ENCODE measurements at regions not wholly inside any gene's neighbourhood (a gene's known extent, or its start where the extent isn't known, plus 50 kb on each side); places are given as distances from the start of the nearest gene placed in this dataset.
A peak's percentile ranks its signal among the peaks of the same experiment; 100 is the strongest.

- peak in 1 of 3 donors; percentile 45 for DNase-seq
- no peak overlapping the region for H3K27ac ChIP-seq (ENCODE audit: low read length)
- H3K9me3 ChIP-seq (ENCODE audit: control insufficient read depth, low read length), result no peaks in the 10 kb centered on the region
- no peak for ATAC-seq
- 59% methylated on average over 26 of the region's 26 CpGs for WGBS
- intact Hi-C loops (cut with DNase I), result loop anchor here in 2 of 4 donors (5.0 to 10.0 kb wide), 2 partner anchors 48 to 50 kb away; no protein-coding TSS in a partner anchor
- H3K4me3 ChIP-seq (ENCODE audit: low read length), result no peak overlapping the region
- peaks cover 28% of the 10 kb centered on the region for H3K4me1 ChIP-seq (ENCODE audit: control insufficient read depth, insufficient read depth, low read length)
- H3K27me3 ChIP-seq (ENCODE audit: control insufficient read depth, insufficient read depth), result no peaks in the 10 kb centered on the region
Measured at GRCh38 chr16:85174871-85175723, 62.8 kb upstream of the CIBAR2 start.

GRCh38 chr16:85175724-85176233 is 63.5 kb upstream of the CIBAR2 start:
- H3K4me1 ChIP-seq (ENCODE audit: control insufficient read depth, insufficient read depth, low read length), result peaks cover 25% of the 10 kb centered on the region
- H3K27me3 ChIP-seq (ENCODE audit: control insufficient read depth, insufficient read depth), result no peaks in the 10 kb centered on the region
- 78% methylated on average over 10 of the region's 10 CpGs for WGBS
- ATAC-seq (no peak), DNase-seq (peak in 1 of 3 donors; percentile 41)
- no peak overlapping the region for H3K27ac ChIP-seq (ENCODE audit: low read length)
- H3K4me3 ChIP-seq (ENCODE audit: low read length), result no peak overlapping the region
- intact Hi-C loops (cut with DNase I), result loop anchor here in 1 of 4 donors (10.0 kb wide), 1 partner anchor 51 kb away; no protein-coding TSS in a partner anchor
- no peaks in the 10 kb centered on the region for H3K9me3 ChIP-seq (ENCODE audit: control insufficient read depth, low read length)

- no peaks in the 10 kb centered on the region for H3K27me3 ChIP-seq (ENCODE audit: control insufficient read depth, insufficient read depth)
- WGBS, result 65% methylated on average over 26 of the region's 26 CpGs
Measured at GRCh38 chr16:85176541-85177447, 64.5 kb upstream of the CIBAR2 start.

GRCh38 chr16:85177448-85177846 is 65.2 kb upstream of the CIBAR2 start:
- ATAC-seq (no peak), DNase-seq (peak in 1 of 3 donors; percentile 17)
- Histone ChIP-seq H3K27me3 (ENCODE audit: control insufficient read depth, insufficient read depth) (no peaks in the 10 kb centered on the region), H3K27ac (ENCODE audit: low read length) (no peak overlapping the region), H3K9me3 (ENCODE audit: control insufficient read depth, low read length) (no peaks in the 10 kb centered on the region), H3K4me1 (ENCODE audit: control insufficient read depth, insufficient read depth, low read length) (peaks cover 19% of the 10 kb centered on the region), H3K4me3 (ENCODE audit: low read length) (no peak overlapping the region)
- intact Hi-C loops (cut with DNase I), result loop anchor here in 1 of 4 donors (10.0 kb wide), 1 partner anchor 53 kb away; no protein-coding TSS in a partner anchor
- 80% methylated on average over 10 of the region's 10 CpGs for WGBS

More at GRCh38 chr16:85176541-85177447, 64.5 kb upstream of the CIBAR2 start:
- DNase-seq (peak in 1 of 3 donors; percentile 51), ATAC-seq (no peak)
- intact Hi-C loops (cut with DNase I), result loop anchor here in 1 of 4 donors (10.0 kb wide), 1 partner anchor 52 kb away; no protein-coding TSS in a partner anchor
- Histone ChIP-seq H3K27ac (ENCODE audit: low read length) (no peak overlapping the region), H3K4me1 (ENCODE audit: control insufficient read depth, insufficient read depth, low read length) (peaks cover 19% of the 10 kb centered on the region), H3K9me3 (ENCODE audit: control insufficient read depth, low read length) (no peaks in the 10 kb centered on the region), H3K4me3 (ENCODE audit: low read length) (no peak overlapping the region)

GRCh38 chr16:85178006-85178591 is 65.8 kb upstream of the CIBAR2 start:
- Histone ChIP-seq H3K4me1 (ENCODE audit: control insufficient read depth, insufficient read depth, low read length) (peaks cover 19% of the 10 kb centered on the region), H3K9me3 (ENCODE audit: control insufficient read depth, low read length) (no peaks in the 10 kb centered on the region), H3K4me3 (ENCODE audit: low read length) (no peak overlapping the region), H3K27ac (ENCODE audit: low read length) (no peak overlapping the region), H3K27me3 (ENCODE audit: control insufficient read depth, insufficient read depth) (no peaks in the 10 kb centered on the region)
- ATAC-seq (no peak), DNase-seq (peak in 2 of 3 donors; percentile 6 to 18)
- intact Hi-C loops (cut with DNase I), result loop anchor here in 1 of 4 donors (10.0 kb wide), 1 partner anchor 53 kb away; no protein-coding TSS in a partner anchor
- 93% methylated on average over 14 of the region's 14 CpGs for WGBS

DNA sequence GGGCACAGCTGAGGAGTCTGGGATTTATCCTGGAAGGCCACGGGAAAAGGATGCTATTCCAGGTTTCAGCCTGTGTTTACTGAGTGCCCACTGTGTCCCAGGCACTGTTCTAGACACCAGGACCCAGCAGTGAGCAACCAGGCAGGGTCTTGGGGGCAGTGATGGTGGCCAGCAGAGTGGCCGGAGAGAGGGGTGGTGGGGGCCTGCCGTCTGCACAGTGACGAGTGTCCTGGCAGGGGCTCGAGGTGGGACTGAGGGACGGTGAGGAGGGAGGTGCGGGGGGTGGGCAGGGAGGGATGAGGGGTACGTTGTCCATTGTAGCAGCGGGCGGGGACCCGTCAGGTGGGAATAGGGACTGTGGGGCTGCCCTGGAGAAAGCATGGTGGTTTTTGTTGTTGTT is 66.3 kb upstream of the CIBAR2 start:
- Histone ChIP-seq H3K4me1 (ENCODE audit: control insufficient read depth, insufficient read depth, low read length) (peaks cover 15% of the 10 kb centered on the region), H3K27me3 (ENCODE audit: control insufficient read depth, insufficient read depth) (no peaks in the 10 kb centered on the region), H3K9me3 (ENCODE audit: control insufficient read depth, low read length) (no peaks in the 10 kb centered on the region), H3K27ac (ENCODE audit: low read length) (no peak overlapping the region), H3K4me3 (ENCODE audit: low read length) (no peak overlapping the region)
- DNase-seq (peak in 2 of 3 donors; percentile 6 to 18), ATAC-seq (no peak)
- 94% methylated on average over 11 of the region's 11 CpGs for WGBS
- intact Hi-C loops (cut with DNase I), result loop anchor here in 1 of 4 donors (10.0 kb wide), 1 partner anchor 54 kb away; no protein-coding TSS in a partner anchor

GRCh38 chr16:85179344-85180046 is 67.2 kb upstream of the CIBAR2 start:
- ATAC-seq (no peak), DNase-seq (no peak)
- Histone ChIP-seq H3K4me1 (ENCODE audit: control insufficient read depth, insufficient read depth, low read length) (peaks cover 9% of the 10 kb centered on the region), H3K27me3 (ENCODE audit: control insufficient read depth, insufficient read depth) (no peaks in the 10 kb centered on the region), H3K9me3 (ENCODE audit: control insufficient read depth, low read length) (no peaks in the 10 kb centered on the region), H3K4me3 (ENCODE audit: low read length) (no peak overlapping the region), H3K27ac (ENCODE audit: low read length) (no peak overlapping the region)
- WGBS, result 88% methylated on average over 15 of the region's 15 CpGs
- intact Hi-C loops (cut with DNase I), result loop anchor here in 1 of 4 donors (10.0 kb wide), 1 partner anchor 55 kb away; no protein-coding TSS in a partner anchor

- no peak for ATAC-seq
- 92% methylated on average over 23 of the region's 23 CpGs for WGBS
- DNase-seq, result peak in 2 of 3 donors; percentile 4 to 42
- H3K27me3 ChIP-seq (ENCODE audit: control insufficient read depth, insufficient read depth), result no peaks in the 10 kb centered on the region
- H3K4me1 ChIP-seq (ENCODE audit: control insufficient read depth, insufficient read depth, low read length), result peaks cover 5% of the 10 kb centered on the region
- H3K27ac ChIP-seq (ENCODE audit: low read length), result no peak overlapping the region
- no peak overlapping the region for H3K4me3 ChIP-seq (ENCODE audit: low read length)
- no peaks in the 10 kb centered on the region for H3K9me3 ChIP-seq (ENCODE audit: control insufficient read depth, low read length)
- intact Hi-C loops (cut with DNase I), result no loop called here
Measured at GRCh38 chr16:85180047-85180826, 68.0 kb upstream of the CIBAR2 start.
